Upper lobe of left lung (tissue), 4 donors: ENCODE measurements at regions not wholly inside any gene's neighbourhood (a gene's known extent, or its start where the extent isn't known, plus 50 kb on each side); places are given as distances from the start of the nearest gene placed in this dataset.

Experiments
- EP300 ChIP-seq, 4 donors: sonication (generic); formaldehyde crosslinking; IDR thresholded peaks; one replicate each; pipeline ENCODE4 v1.5.1; 2017; ENCODE audit warnings: antibody characterized with exemption in 4 of 4, control low read depth in 2 of 4
- POLR2A ChIP-seq, 4 donors: fragments of 450-650 bp; IDR thresholded peaks; one replicate each; pipeline ENCODE4 v1.5.1; 2016 to 2017; ENCODE audit warnings: antibody characterized with exemption in 4 of 4, mild to moderate bottlenecking in 2 of 4
- POLR2AphosphoS5 ChIP-seq, 2 donors: sonication (generic); formaldehyde crosslinking; IDR thresholded peaks; one replicate each; pipeline ENCODE4 v1.5.1; 2017; ENCODE audit warnings: antibody characterized with exemption in 2 of 2
- TF ChIP-seq, protein P1 (sequence below), 6 experiments: fragments of 450-650 bp in 4 of 6; fragments of 200-600 bp in 2 of 6; sonication (generic) in 2 of 6; IDR thresholded peaks; one replicate each; pipeline ENCODE4 v1.5.1; 2016 to 2019; ENCODE audit warnings: antibody characterized with exemption in 6 of 6

DNA sequence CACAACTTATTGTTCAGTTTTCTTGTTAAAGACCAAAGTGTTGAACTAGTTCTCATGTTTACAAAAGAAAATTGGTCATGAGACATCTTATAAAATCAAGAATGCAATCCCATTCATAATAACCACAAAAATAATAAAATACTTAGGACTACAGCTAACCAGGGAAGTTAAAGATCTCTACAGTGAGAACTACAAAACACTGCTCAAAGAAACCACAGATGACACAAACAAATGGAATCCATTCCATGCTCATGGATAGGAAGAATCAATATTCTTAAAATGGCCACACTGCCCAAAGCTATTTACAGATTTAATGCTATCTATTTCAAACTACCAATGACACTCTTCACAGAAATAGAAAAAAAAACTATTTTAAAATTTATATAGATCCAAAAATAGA is 1354.8 kb upstream of the CDH2 start:
- TF ChIP-seq, protein P1, sequence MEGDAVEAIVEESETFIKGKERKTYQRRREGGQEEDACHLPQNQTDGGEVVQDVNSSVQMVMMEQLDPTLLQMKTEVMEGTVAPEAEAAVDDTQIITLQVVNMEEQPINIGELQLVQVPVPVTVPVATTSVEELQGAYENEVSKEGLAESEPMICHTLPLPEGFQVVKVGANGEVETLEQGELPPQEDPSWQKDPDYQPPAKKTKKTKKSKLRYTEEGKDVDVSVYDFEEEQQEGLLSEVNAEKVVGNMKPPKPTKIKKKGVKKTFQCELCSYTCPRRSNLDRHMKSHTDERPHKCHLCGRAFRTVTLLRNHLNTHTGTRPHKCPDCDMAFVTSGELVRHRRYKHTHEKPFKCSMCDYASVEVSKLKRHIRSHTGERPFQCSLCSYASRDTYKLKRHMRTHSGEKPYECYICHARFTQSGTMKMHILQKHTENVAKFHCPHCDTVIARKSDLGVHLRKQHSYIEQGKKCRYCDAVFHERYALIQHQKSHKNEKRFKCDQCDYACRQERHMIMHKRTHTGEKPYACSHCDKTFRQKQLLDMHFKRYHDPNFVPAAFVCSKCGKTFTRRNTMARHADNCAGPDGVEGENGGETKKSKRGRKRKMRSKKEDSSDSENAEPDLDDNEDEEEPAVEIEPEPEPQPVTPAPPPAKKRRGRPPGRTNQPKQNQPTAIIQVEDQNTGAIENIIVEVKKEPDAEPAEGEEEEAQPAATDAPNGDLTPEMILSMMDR (IDR thresholded peaks at IDR 0.05), result no peak
- TF ChIP-seq POLR2A (IDR thresholded peaks at IDR 0.05), result no peak
- TF ChIP-seq POLR2AphosphoS5 (IDR thresholded peaks at IDR 0.05), result no peak
- TF ChIP-seq EP300 (IDR thresholded peaks at IDR 0.05), result no peak
